ENCODE measurements at regions not wholly inside any gene's neighbourhood (a gene's known extent, or its start where the extent isn't known, plus 50 kb on each side); places are given as distances from the start of the nearest gene placed in this dataset.

DNA sequence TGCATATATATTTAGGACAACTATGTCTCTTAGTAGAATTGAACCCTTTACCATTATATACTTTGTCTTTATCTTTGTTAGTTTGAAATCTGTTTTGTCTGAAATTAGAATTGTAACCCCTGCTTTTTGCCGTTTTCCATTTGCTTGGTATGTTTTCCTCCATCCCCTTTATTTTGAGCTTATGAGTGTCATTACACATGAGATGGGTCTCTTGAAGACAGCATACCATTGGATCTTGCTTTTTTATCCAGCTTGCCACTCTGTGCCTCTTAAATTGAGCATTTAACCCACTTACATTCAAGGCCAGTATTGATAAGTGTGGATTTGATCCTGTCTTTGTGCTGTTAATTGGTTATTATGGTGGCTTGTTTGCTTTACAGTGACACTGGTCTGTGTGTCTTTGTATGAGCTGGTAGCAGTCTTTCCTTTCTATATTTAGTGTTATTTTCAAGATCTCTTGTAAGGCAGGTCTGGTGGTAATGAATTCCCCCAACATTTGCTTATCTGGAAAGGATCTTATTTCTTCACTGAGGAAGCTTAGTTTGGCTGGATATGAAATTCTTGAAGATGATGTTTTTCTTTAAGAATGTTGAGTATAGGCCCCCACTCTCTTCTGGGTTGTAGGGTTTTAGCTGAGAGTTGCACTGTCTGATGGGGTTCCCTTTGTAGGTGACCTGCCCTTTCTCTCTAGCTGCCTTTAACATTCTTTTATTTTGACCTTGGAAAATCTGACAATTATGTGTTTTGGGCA, 149.5 kb downstream of the AHR start:
- TF ChIP-seq, protein P1, sequence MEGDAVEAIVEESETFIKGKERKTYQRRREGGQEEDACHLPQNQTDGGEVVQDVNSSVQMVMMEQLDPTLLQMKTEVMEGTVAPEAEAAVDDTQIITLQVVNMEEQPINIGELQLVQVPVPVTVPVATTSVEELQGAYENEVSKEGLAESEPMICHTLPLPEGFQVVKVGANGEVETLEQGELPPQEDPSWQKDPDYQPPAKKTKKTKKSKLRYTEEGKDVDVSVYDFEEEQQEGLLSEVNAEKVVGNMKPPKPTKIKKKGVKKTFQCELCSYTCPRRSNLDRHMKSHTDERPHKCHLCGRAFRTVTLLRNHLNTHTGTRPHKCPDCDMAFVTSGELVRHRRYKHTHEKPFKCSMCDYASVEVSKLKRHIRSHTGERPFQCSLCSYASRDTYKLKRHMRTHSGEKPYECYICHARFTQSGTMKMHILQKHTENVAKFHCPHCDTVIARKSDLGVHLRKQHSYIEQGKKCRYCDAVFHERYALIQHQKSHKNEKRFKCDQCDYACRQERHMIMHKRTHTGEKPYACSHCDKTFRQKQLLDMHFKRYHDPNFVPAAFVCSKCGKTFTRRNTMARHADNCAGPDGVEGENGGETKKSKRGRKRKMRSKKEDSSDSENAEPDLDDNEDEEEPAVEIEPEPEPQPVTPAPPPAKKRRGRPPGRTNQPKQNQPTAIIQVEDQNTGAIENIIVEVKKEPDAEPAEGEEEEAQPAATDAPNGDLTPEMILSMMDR (IDR thresholded peaks at IDR 0.05; ENCODE audit: low read depth, low read length), result no peak
- TF ChIP-seq, protein P2, sequence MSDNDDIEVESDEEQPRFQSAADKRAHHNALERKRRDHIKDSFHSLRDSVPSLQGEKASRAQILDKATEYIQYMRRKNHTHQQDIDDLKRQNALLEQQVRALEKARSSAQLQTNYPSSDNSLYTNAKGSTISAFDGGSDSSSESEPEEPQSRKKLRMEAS (IDR thresholded peaks at IDR 0.05; ENCODE audit: low read depth, low read length), result no peak

All from NB4 (cell line).